TTC549 (cell line): ENCODE measurements at regions not wholly inside any gene's neighbourhood (a gene's known extent, or its start where the extent isn't known, plus 50 kb on each side); places are given as distances from the start of the nearest gene placed in this dataset.

ENCODE experiments used
- FAIRE-seq: peaks from 2 replicates; lab custom pipeline; 2012; peaks lifted over from hg19 to GRCh38; lab: Jason Lieb, UNC

- FAIRE-seq: no peak
Observed at GRCh38 chr1:208520438-208521099, 276.4 kb upstream of the PLXNA2 start.

- FAIRE-seq: no peak
Observed at GRCh38 chr1:208521534-208521933, 277.4 kb upstream of the PLXNA2 start.

- FAIRE-seq: peak; percentile 77
Observed at GRCh38 chr1:208523007-208523406, 278.8 kb upstream of the PLXNA2 start.

- no peak for FAIRE-seq
Observed at GRCh38 chr1:208524376-208524775, 280.2 kb upstream of the PLXNA2 start.

GRCh38 chr1:208524925-208525324, 280.7 kb upstream of the PLXNA2 start:
- no peak for FAIRE-seq

- FAIRE-seq: no peak
Observed at GRCh38 chr1:208525417-208525816, 281.2 kb upstream of the PLXNA2 start.

- no peak for FAIRE-seq
Observed at GRCh38 chr1:208526613-208527125, 282.5 kb upstream of the PLXNA2 start.

- FAIRE-seq: no peak
Observed at GRCh38 chr1:208527156-208527555, 283.0 kb upstream of the PLXNA2 start.

GRCh38 chr1:208528578-208529240, 284.5 kb upstream of the PLXNA2 start:
- no peak for FAIRE-seq

- no peak for FAIRE-seq
Observed at GRCh38 chr1:208531003-208531750, 287.0 kb upstream of the PLXNA2 start.

GRCh38 chr1:208533746-208534598, 289.8 kb upstream of the PLXNA2 start:
- no peak for FAIRE-seq

GRCh38 chr1:208534599-208534897, 290.4 kb upstream of the PLXNA2 start:
- FAIRE-seq: no peak

GRCh38 chr1:208534979-208535378, 290.8 kb upstream of the PLXNA2 start:
- FAIRE-seq: no peak

GRCh38 chr1:208535511-208535910, 291.3 kb upstream of the PLXNA2 start:
- FAIRE-seq: no peak

GRCh38 chr1:208536212-208536611, 292.0 kb upstream of the PLXNA2 start:
- FAIRE-seq: no peak

- FAIRE-seq: no peak
Observed at GRCh38 chr1:208537198-208537597, 293.0 kb upstream of the PLXNA2 start.

GRCh38 chr1:208538078-208538477, 293.9 kb upstream of the PLXNA2 start:
- no peak for FAIRE-seq

- no peak for FAIRE-seq
Observed at GRCh38 chr1:208538587-208538986, 294.4 kb upstream of the PLXNA2 start.

GRCh38 chr1:208540724-208541123, 296.5 kb upstream of the PLXNA2 start:
- no peak for FAIRE-seq

- FAIRE-seq: no peak
Observed at GRCh38 chr1:208541225-208541855, 297.2 kb upstream of the PLXNA2 start.

- no peak for FAIRE-seq
Observed at GRCh38 chr1:208542309-208542708, 298.1 kb upstream of the PLXNA2 start.

GRCh38 chr1:208544053-208544452, 299.9 kb upstream of the PLXNA2 start:
- FAIRE-seq: no peak
